SK-N-SH (cell line): ENCODE measurements at regions not wholly inside any gene's neighbourhood (a gene's known extent, or its start where the extent isn't known, plus 50 kb on each side); places are given as distances from the start of the nearest gene placed in this dataset.

Experiments
- MAX ChIP-seq: IDR thresholded peaks from 2 replicates; pipeline ENCODE4 v1.4.0; 2012; ENCODE audit warnings: low read depth
- PBX3 ChIP-seq: IDR thresholded peaks from 2 replicates; pipeline ENCODE4; 2012
- POLR2AphosphoS5 ChIP-seq: IDR thresholded peaks from 2 replicates; pipeline ENCODE4 v1.6.1; 2012; ENCODE audit warnings: low read depth, low read length
- REST ChIP-seq: IDR thresholded peaks from 2 replicates; pipeline ENCODE4 v1.6.1; 2012; ENCODE audit warnings: mild to moderate bottlenecking, low read depth, low read length, moderate library complexity
- USF2 ChIP-seq: fragments of 150-350 bp; IDR thresholded peaks from 2 replicates; pipeline ENCODE4 v1.6.1; 2017; ENCODE audit warnings: antibody characterized with exemption, low read length, low read depth, borderline replicate concordance

GRCh38 chr4:179981161-179981560 lies 2262.0 kb upstream of the TENM3 start:
- no peak for TF ChIP-seq REST
- TF ChIP-seq USF2: no peak
- no peak for TF ChIP-seq POLR2AphosphoS5
- no peak for TF ChIP-seq MAX
- no peak for TF ChIP-seq PBX3
